ENCODE measurements at regions not wholly inside any gene's neighbourhood (a gene's known extent, or its start where the extent isn't known, plus 50 kb on each side); places are given as distances from the start of the nearest gene placed in this dataset.

- ATAC-seq: no peak
- Mint-ChIP-seq H3K4me1 (no peaks in the 10 kb centered on the region), H3K4me3 (no peak overlapping the region), H3K27me3 (peaks cover 0 to 10% (median 1%) of the 10 kb centered on the region in 5 donors), H3K9me3 (no peaks in the 10 kb centered on the region), H3K27ac (no peak overlapping the region), H3K36me3 (no peaks in the 10 kb centered on the region)
- DNase-seq: no peak
- POLR2A ChIA-PET: no interaction called here
Measured at GRCh38 chr5:169423580-169424278, 122.8 kb upstream of the SLIT3 start.

- Mint-ChIP-seq H3K27ac (no peak overlapping the region), H3K36me3 (no peaks in the 10 kb centered on the region), H3K27me3 (peaks cover 0 to 10% (median 1%) of the 10 kb centered on the region in 5 donors), H3K4me3 (no peak overlapping the region), H3K9me3 (no peaks in the 10 kb centered on the region), H3K4me1 (no peaks in the 10 kb centered on the region)
- no peak for ATAC-seq
- POLR2A ChIA-PET: no interaction called here
- no peak for DNase-seq
Measured at GRCh38 chr5:169422087-169422486, 121.1 kb upstream of the SLIT3 start.

GRCh38 chr5:169421677-169422076 lies 120.7 kb upstream of the SLIT3 start:
- DNase-seq (no peak), ATAC-seq (no peak)
- Mint-ChIP-seq H3K4me1 (no peaks in the 10 kb centered on the region), H3K36me3 (no peaks in the 10 kb centered on the region), H3K4me3 (no peak overlapping the region), H3K27me3 (peaks cover 0 to 10% (median 1%) of the 10 kb centered on the region in 5 donors), H3K9me3 (peaks cover 0 to under 1% (median 0%) of the 10 kb centered on the region in 9 donors), H3K27ac (no peak overlapping the region)
- POLR2A ChIA-PET: no interaction called here

- no peaks in the 10 kb centered on the region for H3K36me3 Mint-ChIP-seq
- no peak for ATAC-seq
- POLR2A ChIA-PET: no interaction called here
- no peak for DNase-seq
- no peak overlapping the region for H3K4me3 Mint-ChIP-seq
- H3K4me1 Mint-ChIP-seq: no peaks in the 10 kb centered on the region
- peaks cover 0 to 10% (median 2%) of the 10 kb centered on the region in 5 donors for H3K27me3 Mint-ChIP-seq
- H3K9me3 Mint-ChIP-seq: peaks cover 0 to 3% (median 0%) of the 10 kb centered on the region in 9 donors
- H3K27ac Mint-ChIP-seq: no peak overlapping the region
Measured at GRCh38 chr5:169417676-169418075, 116.7 kb upstream of the SLIT3 start.

GRCh38 chr5:169416583-169417196 lies 115.8 kb upstream of the SLIT3 start:
- no peak overlapping the region for H3K27ac Mint-ChIP-seq
- no peak overlapping the region for H3K4me3 Mint-ChIP-seq
- no peaks in the 10 kb centered on the region for H3K4me1 Mint-ChIP-seq
- H3K36me3 Mint-ChIP-seq: no peaks in the 10 kb centered on the region
- DNase-seq: no peak
- peaks cover 0 to 10% (median 2%) of the 10 kb centered on the region in 5 donors for H3K27me3 Mint-ChIP-seq
- ATAC-seq: no peak
- POLR2A ChIA-PET: no interaction called here
- peaks cover 0 to 3% (median 0%) of the 10 kb centered on the region in 9 donors for H3K9me3 Mint-ChIP-seq

DNA sequence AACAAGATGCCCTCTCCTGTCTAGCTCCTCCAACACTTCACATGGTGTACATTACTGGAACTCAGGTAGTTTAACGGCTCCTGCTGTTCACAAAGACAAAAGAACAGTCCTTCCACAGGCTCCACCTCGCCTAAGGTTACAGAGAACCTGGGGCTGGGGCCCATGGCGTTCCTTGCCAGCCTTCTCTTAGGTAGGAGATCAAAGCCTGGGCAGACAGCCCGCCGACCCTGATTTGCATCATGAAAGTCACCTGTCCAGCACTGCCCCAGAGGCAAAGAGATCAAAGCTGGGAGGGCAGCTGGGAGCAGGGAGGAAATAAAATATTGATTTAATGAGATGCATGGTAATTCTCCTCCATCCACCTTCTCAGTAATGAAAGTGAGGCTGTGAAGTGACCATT lies 115.0 kb upstream of the SLIT3 start:
- Mint-ChIP-seq H3K27ac (no peak overlapping the region), H3K27me3 (peaks cover 0 to 10% (median 3%) of the 10 kb centered on the region in 5 donors), H3K36me3 (no peaks in the 10 kb centered on the region), H3K4me3 (no peak overlapping the region), H3K9me3 (peaks cover 0 to 3% (median 0%) of the 10 kb centered on the region in 9 donors), H3K4me1 (no peaks in the 10 kb centered on the region)
- DNase-seq (no peak), ATAC-seq (no peak)
- POLR2A ChIA-PET: no interaction called here

- Mint-ChIP-seq H3K9me3 (peaks cover 0 to 3% (median 0%) of the 10 kb centered on the region in 9 donors), H3K4me3 (no peak overlapping the region), H3K4me1 (no peaks in the 10 kb centered on the region), H3K27ac (no peak overlapping the region), H3K27me3 (peaks cover 0 to 10% (median 5%) of the 10 kb centered on the region in 5 donors), H3K36me3 (no peaks in the 10 kb centered on the region)
- DNase-seq (no peak), ATAC-seq (no peak)
- POLR2A ChIA-PET: no interaction called here
Measured at GRCh38 chr5:169415371-169415770, 114.4 kb upstream of the SLIT3 start.

DNA sequence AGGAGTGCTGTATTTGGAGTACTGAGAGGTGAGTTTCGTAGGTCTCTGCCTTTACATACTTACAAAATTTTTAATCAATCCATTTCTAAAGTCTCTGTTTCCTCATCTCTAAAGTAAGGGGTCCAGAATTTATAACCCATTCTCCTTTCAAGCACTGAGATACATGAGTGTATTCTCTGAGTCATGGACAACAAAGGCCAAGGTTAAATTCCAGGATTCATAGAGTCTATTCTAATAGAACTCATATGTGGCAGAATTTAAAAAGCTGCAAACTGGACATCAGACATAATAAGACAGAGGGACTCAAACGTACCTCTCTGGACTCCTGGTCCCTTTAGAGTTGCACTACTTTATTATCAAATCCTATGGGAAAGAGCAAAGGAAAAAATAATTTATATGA lies 112.5 kb upstream of the SLIT3 start:
- H3K9me3 Mint-ChIP-seq: peaks cover 0 to 3% (median 0%) of the 10 kb centered on the region in 9 donors
- H3K4me3 Mint-ChIP-seq: no peak overlapping the region
- peaks cover 0 to 7% (median 4%) of the 10 kb centered on the region in 5 donors for H3K27me3 Mint-ChIP-seq
- POLR2A ChIA-PET: no interaction called here
- no peaks in the 10 kb centered on the region for H3K4me1 Mint-ChIP-seq
- no peak for ATAC-seq
- no peak overlapping the region for H3K27ac Mint-ChIP-seq
- H3K36me3 Mint-ChIP-seq: no peaks in the 10 kb centered on the region
- DNase-seq: no peak

- Mint-ChIP-seq H3K36me3 (no peaks in the 10 kb centered on the region), H3K27me3 (peaks cover 0 to 7% (median 4%) of the 10 kb centered on the region in 5 donors), H3K27ac (no peak overlapping the region), H3K4me3 (no peak overlapping the region), H3K4me1 (no peaks in the 10 kb centered on the region), H3K9me3 (peaks cover 0 to 3% (median 0%) of the 10 kb centered on the region in 9 donors)
- ATAC-seq (no peak), DNase-seq (no peak)
- POLR2A ChIA-PET: no interaction called here
Measured at GRCh38 chr5:169412831-169413230, 111.9 kb upstream of the SLIT3 start.

- H3K4me3 Mint-ChIP-seq: no peak overlapping the region
- peaks cover 0 to 3% (median 0%) of the 10 kb centered on the region in 9 donors for H3K9me3 Mint-ChIP-seq
- no peak overlapping the region for H3K27ac Mint-ChIP-seq
- DNase-seq (no peak), ATAC-seq (no peak)
- peaks cover 0 to 10% (median 4%) of the 10 kb centered on the region in 5 donors for H3K27me3 Mint-ChIP-seq
- POLR2A ChIA-PET: no interaction called here
- H3K4me1 Mint-ChIP-seq: no peaks in the 10 kb centered on the region
- H3K36me3 Mint-ChIP-seq: no peaks in the 10 kb centered on the region
Measured at GRCh38 chr5:169411786-169412430, 111.0 kb upstream of the SLIT3 start.

- no peak for ATAC-seq
- POLR2A ChIA-PET: no interaction called here
- no peak overlapping the region for H3K4me3 Mint-ChIP-seq
Measured at GRCh38 chr5:169410996-169411783, 110.3 kb upstream of the SLIT3 start.

DNA sequence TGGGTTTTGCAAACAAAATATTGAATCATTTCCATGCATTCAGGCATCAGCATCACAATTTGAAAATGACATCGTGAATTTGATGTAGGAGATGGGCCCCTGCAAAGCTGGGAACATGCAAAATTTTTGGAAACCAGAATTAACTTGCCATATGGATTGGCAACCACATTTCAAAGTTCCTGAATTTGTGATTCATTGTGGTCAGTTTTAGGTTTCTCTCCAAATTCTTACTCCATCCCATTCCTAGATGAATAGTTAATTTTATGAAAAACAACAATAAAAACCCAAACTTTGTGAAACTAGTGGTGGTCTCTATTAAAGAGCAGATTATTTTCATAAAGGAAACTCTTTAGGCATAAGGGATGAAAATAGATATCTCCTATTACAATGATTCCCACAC lies 107.8 kb upstream of the SLIT3 start:
- no peak for DNase-seq
- Mint-ChIP-seq H3K27ac (no peak overlapping the region), H3K9me3 (peaks cover 0 to 2% (median 0%) of the 10 kb centered on the region in 9 donors), H3K36me3 (no peaks in the 10 kb centered on the region), H3K27me3 (peaks cover 4 to 19% (median 5%) of the 10 kb centered on the region in 5 donors), H3K4me3 (no peak overlapping the region), H3K4me1 (no peaks in the 10 kb centered on the region)
- no peak for ATAC-seq
- POLR2A ChIA-PET: no interaction called here

More at GRCh38 chr5:169410996-169411783, 110.3 kb upstream of the SLIT3 start:
- Mint-ChIP-seq H3K27ac (no peak overlapping the region), H3K36me3 (no peaks in the 10 kb centered on the region), H3K27me3 (peaks cover 4 to 10% (median 5%) of the 10 kb centered on the region in 5 donors), H3K9me3 (no peaks in the 10 kb centered on the region), H3K4me1 (no peaks in the 10 kb centered on the region)
- DNase-seq: no peak

DNA sequence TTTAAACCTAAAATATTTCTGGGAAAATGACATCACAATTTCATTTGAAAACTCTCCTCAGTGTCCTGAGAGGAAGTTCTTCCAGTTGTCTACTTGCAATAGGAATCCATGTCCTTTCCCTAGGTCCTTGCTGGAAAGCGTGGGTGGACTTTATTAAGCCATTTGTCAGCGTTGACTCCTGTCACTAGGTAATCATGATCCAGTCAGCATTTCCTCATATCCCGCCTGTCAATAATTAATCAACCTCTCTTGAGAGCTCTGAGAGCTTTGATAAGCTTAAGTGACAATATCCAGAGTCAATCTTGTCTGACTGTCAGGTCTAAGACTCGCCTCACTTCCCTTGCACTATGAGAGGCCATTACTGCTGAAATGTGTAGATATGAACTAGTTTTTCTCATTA lies 107.2 kb upstream of the SLIT3 start:
- ATAC-seq (no peak), DNase-seq (no peak)
- H3K27me3 Mint-ChIP-seq: peaks cover 4 to 19% (median 5%) of the 10 kb centered on the region in 5 donors
- no peak overlapping the region for H3K4me3 Mint-ChIP-seq
- POLR2A ChIA-PET: no interaction called here
- H3K4me1 Mint-ChIP-seq: no peaks in the 10 kb centered on the region
- no peak overlapping the region for H3K27ac Mint-ChIP-seq
- no peaks in the 10 kb centered on the region for H3K36me3 Mint-ChIP-seq
- peaks cover 0 to 2% (median 0%) of the 10 kb centered on the region in 9 donors for H3K9me3 Mint-ChIP-seq

Measured in naive thymus-derived CD8-positive, alpha-beta T cell (primary cell).